ENCODE measurements at regions not wholly inside any gene's neighbourhood (a gene's known extent, or its start where the extent isn't known, plus 50 kb on each side); places are given as distances from the start of the nearest gene placed in this dataset.

DNA sequence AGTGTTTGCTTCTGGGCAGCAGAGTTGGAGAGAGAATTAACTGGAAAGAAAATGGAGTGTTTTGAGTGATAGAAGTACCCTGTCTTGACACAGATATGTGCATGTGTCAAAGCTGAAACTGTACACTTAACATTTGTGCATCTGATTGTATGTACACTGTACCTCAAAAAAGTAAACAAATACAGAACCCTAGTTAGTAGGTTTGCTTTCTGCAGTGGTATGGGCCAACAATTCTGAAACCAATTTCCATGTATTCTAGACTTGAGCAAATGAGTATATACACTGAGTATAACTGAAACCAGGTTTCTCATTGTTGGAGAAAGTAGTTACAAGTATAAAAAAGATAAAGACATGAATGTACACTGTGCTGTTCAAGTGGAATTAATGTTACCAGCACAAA, 52.4 kb downstream of the ELAPOR2 start:
- intact Hi-C loops (cut with micrococcal nuclease; ENCODE audit: unreplicated experiment) = no loop called here
- Histone ChIP-seq H3K27ac (ENCODE audit: low read depth, low read length, poor library complexity, severe bottlenecking) (no peak overlapping the region), H3K27me3 (replicated peaks; ENCODE audit: insufficient read depth, low read depth, low read length, poor library complexity) (peaks cover 23% of the 10 kb centered on the region), H3K9me3 (ENCODE audit: low read depth, low read length, poor library complexity, severe bottlenecking) (no peaks in the 10 kb centered on the region), H3K4me3 (ENCODE audit: low read depth, low read length, poor library complexity, severe bottlenecking) (no peak overlapping the region), H3K4me1 (ENCODE audit: insufficient read depth, low read length, poor library complexity, severe bottlenecking) (no peaks in the 10 kb centered on the region), H3K36me3 (ENCODE audit: insufficient read depth, low read length, poor library complexity, severe bottlenecking) (no peaks in the 10 kb centered on the region)
- BruUV-seq (replicated peaks) = no TSS peak
- CTCF ChIA-PET = no interaction called here
- DNase-seq (ENCODE audit: low spot score) = no peak
- TF ChIP-seq EZH2 (IDR thresholded peaks at IDR 0.05; ENCODE audit: borderline replicate concordance, low read depth, low read length, poor library complexity, severe bottlenecking) = no peak
- TF ChIP-seq, protein P1, sequence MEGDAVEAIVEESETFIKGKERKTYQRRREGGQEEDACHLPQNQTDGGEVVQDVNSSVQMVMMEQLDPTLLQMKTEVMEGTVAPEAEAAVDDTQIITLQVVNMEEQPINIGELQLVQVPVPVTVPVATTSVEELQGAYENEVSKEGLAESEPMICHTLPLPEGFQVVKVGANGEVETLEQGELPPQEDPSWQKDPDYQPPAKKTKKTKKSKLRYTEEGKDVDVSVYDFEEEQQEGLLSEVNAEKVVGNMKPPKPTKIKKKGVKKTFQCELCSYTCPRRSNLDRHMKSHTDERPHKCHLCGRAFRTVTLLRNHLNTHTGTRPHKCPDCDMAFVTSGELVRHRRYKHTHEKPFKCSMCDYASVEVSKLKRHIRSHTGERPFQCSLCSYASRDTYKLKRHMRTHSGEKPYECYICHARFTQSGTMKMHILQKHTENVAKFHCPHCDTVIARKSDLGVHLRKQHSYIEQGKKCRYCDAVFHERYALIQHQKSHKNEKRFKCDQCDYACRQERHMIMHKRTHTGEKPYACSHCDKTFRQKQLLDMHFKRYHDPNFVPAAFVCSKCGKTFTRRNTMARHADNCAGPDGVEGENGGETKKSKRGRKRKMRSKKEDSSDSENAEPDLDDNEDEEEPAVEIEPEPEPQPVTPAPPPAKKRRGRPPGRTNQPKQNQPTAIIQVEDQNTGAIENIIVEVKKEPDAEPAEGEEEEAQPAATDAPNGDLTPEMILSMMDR (conservative IDR thresholded peaks at IDR 0.05; ENCODE audit: low read depth, low read length) = no peak
- POLR2A ChIA-PET (ENCODE audit: low non-redundant PET) = no interaction called here

DNA sequence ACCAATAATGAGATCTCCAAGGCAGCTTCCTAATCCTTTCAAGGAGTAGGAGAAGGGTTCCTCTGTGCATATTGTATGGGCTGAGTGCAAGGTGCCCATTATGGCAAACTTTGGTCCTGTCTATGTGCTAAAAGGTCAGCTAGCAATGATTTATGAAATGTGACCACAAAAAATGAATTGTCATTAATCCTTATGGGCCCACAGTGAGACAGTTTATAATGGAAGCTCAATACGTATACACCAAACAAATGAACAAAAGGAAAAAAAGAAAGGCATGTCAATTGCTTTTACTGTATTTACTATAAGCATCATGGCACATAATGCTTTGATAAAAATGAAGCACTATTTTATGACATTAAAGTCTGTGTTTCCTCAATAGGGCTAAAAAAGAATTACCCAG, 54.5 kb downstream of the ELAPOR2 start:
- Histone ChIP-seq H3K36me3 (ENCODE audit: insufficient read depth, low read length, poor library complexity, severe bottlenecking) (no peaks in the 10 kb centered on the region), H3K27me3 (replicated peaks; ENCODE audit: insufficient read depth, low read depth, low read length, poor library complexity) (peaks cover 21% of the 10 kb centered on the region), H3K9me3 (ENCODE audit: low read depth, low read length, poor library complexity, severe bottlenecking) (no peaks in the 10 kb centered on the region), H3K4me3 (ENCODE audit: low read depth, low read length, poor library complexity, severe bottlenecking) (no peak overlapping the region), H3K4me1 (ENCODE audit: insufficient read depth, low read length, poor library complexity, severe bottlenecking) (no peaks in the 10 kb centered on the region), H3K27ac (ENCODE audit: low read depth, low read length, poor library complexity, severe bottlenecking) (no peak overlapping the region)
- TF ChIP-seq, protein P1 (conservative IDR thresholded peaks at IDR 0.05; ENCODE audit: low read depth, low read length) = no peak
- no peak for TF ChIP-seq EZH2 (IDR thresholded peaks at IDR 0.05; ENCODE audit: borderline replicate concordance, low read depth, low read length, poor library complexity, severe bottlenecking)
- intact Hi-C loops (cut with micrococcal nuclease; ENCODE audit: unreplicated experiment) = no loop called here
- no TSS peak for BruUV-seq (replicated peaks)
- ChIA-PET CTCF (no interaction called here), POLR2A (ENCODE audit: low non-redundant PET) (no interaction called here)
- no peak for DNase-seq (ENCODE audit: low spot score)

DNA sequence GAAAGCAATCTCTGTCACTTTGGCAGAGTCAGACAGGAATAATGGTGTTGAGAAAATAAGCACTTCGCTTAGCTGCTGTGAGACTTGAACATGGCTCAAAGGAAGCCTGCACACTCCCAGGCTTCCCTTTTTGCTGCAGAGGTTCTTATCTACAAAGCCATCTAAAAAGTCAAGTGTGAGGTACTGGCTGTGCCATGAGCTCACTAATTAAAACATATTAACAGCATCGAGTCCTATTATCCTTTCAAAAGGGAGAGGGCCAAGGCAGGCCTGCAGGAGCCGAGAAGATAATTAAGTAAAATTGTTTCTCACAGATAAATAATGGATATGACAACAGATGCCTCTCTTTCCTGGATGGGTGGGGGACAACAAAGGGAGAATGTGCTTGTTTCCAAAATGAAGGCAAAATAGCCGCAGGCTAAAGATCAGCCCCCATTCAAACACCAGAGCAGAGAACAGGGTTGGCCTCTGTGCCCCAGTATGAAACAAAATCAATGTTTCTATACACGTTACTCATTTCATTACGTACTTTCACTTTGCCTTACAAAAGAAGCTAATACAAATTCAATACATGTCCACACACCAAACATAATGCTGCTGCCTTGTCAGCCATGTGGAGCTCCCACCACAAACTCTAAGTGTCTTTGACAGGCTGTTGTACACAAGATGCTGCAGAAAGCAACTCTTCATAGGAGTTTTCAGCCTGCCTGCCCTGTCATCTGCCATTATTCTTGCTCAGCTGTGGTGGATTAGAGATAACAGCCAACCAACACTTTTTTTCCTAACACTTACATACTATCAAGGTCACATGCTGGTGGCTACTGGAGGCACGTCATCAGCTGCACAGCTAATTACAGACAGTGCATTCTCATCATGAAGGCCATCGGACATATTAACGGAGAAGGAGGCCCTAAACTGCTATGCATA, 55.3 kb downstream of the ELAPOR2 start:
- no TSS peak for BruUV-seq (replicated peaks)
- Histone ChIP-seq H3K9me3 (ENCODE audit: low read depth, low read length, poor library complexity, severe bottlenecking) (no peaks in the 10 kb centered on the region), H3K27me3 (replicated peaks; ENCODE audit: insufficient read depth, low read depth, low read length, poor library complexity) (peaks cover 24% of the 10 kb centered on the region), H3K27ac (ENCODE audit: low read depth, low read length, poor library complexity, severe bottlenecking) (no peak overlapping the region), H3K4me3 (ENCODE audit: low read depth, low read length, poor library complexity, severe bottlenecking) (no peak overlapping the region), H3K36me3 (ENCODE audit: insufficient read depth, low read length, poor library complexity, severe bottlenecking) (no peaks in the 10 kb centered on the region), H3K4me1 (ENCODE audit: insufficient read depth, low read length, poor library complexity, severe bottlenecking) (no peaks in the 10 kb centered on the region)
- ChIA-PET POLR2A (ENCODE audit: low non-redundant PET) (no interaction called here), CTCF (no interaction called here)
- intact Hi-C loops (cut with micrococcal nuclease; ENCODE audit: unreplicated experiment) = no loop called here
- DNase-seq (ENCODE audit: low spot score) = no peak
- no peak for TF ChIP-seq EZH2 (IDR thresholded peaks at IDR 0.05; ENCODE audit: borderline replicate concordance, low read depth, low read length, poor library complexity, severe bottlenecking)
- TF ChIP-seq, protein P1 (conservative IDR thresholded peaks at IDR 0.05; ENCODE audit: low read depth, low read length) = no peak

Measured in A673 (cell line).